ENCODE measurements at regions not wholly inside any gene's neighbourhood (a gene's known extent, or its start where the extent isn't known, plus 50 kb on each side); places are given as distances from the start of the nearest gene placed in this dataset.

GRCh38 chr2:155902635-155903034 is 429.9 kb downstream of the NR4A2 start (continued):
- TF ChIP-seq PRDM2 (tag by site-specific recombination; IDR thresholded peaks at IDR 0.05; ENCODE audit: borderline replicate concordance): no peak
- TF ChIP-seq ZNF18 (tag by site-specific recombination; IDR thresholded peaks at IDR 0.05): no peak
- no peak for TF ChIP-seq PRDM6 (tag by site-specific recombination; IDR thresholded peaks at IDR 0.05)
- TF ChIP-seq ZNF555 (tag by site-specific recombination; conservative IDR thresholded peaks at IDR 0.05): no peak
- no peak for TF ChIP-seq ZNF23 (tag by site-specific recombination; IDR thresholded peaks at IDR 0.05; ENCODE audit: borderline replicate concordance)

- Histone ChIP-seq H3K9me3 (ENCODE audit: control insufficient read depth, insufficient read depth, low read depth, low read length) (no peaks in the 10 kb centered on the region), H3K27ac (ENCODE audit: extremely low read depth, low read depth, low read length) (no peak overlapping the region), H3K36me3 (ENCODE audit: control insufficient read depth in 2 of 2, insufficient read depth in 1 of 2, low read length in 2 of 2) (no peaks in the 10 kb centered on the region), H3K4me1 (ENCODE audit: control insufficient read depth, insufficient read depth, low read length) (no peaks in the 10 kb centered on the region), H3K4me3 (ENCODE audit: low read depth, low read length) (no peak overlapping the region)
- ChIA-PET CTCF (no interaction called here), POLR2A (no interaction called here)
- TF ChIP-seq PRDM6 (tag by site-specific recombination; IDR thresholded peaks at IDR 0.05) (no peak), ZBTB6 (tag by site-specific recombination; IDR thresholded peaks at IDR 0.05) (no peak), ZNF624 (tag by site-specific recombination; IDR thresholded peaks at IDR 0.05) (no peak), ZNF140 (tag by site-specific recombination; IDR thresholded peaks at IDR 0.05) (no peak), ZNF155 (tag by site-specific recombination; IDR thresholded peaks at IDR 0.05) (no peak), PRDM10 (tag by site-specific recombination; IDR thresholded peaks at IDR 0.05) (no peak), ZNF654 (tag by site-specific recombination; IDR thresholded peaks at IDR 0.05; ENCODE audit: low read depth) (no peak), ZNF521 (tag by site-specific recombination; IDR thresholded peaks at IDR 0.05) (no peak), ZNF280D (tag by site-specific recombination; IDR thresholded peaks at IDR 0.05) (no peak)
Observed at GRCh38 chr2:155895016-155895415, 437.5 kb downstream of the NR4A2 start.
